ENCODE measurements at regions not wholly inside any gene's neighbourhood (a gene's known extent, or its start where the extent isn't known, plus 50 kb on each side); places are given as distances from the start of the nearest gene placed in this dataset.

DNA sequence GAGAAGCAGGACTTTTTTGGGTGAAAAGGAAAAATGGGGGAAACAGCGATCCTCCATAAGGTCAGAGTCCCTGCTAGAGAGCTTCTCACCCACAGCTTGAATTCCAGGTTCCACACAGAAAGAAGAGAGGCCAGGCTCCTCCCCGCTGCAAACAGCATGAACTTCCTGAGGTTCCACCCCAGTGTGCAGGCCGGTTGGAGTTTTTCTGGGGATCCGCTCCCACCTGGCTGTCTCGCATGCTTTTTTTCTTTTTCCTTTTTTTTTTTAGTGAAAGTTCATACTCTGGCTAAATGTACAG, 595.1 kb upstream of the ZP4 start:
- DNase-seq (ENCODE audit: low read depth in 4 of 6, low spot score in 6 of 6): peak in 1 of 6 donors; percentile 28
- 67% methylated on average over 1 of the region's 5 CpGs for WGBS (ENCODE audit: insufficient coverage)
- Histone ChIP-seq H3K9me3 (ENCODE audit: control insufficient read depth, insufficient read depth, low read length) (no peaks in the 10 kb centered on the region), H3K4me1 (ENCODE audit: control insufficient read depth, insufficient read depth, low read length) (peaks cover 3% of the 10 kb centered on the region), H3K36me3 (ENCODE audit: control insufficient read depth, insufficient read depth, low read length) (no peaks in the 10 kb centered on the region), H3K27ac (ENCODE audit: low read depth, low read length) (peak overlapping the region; percentile 67), H3K27me3 (ENCODE audit: control insufficient read depth, insufficient read depth, low read length) (no peaks in the 10 kb centered on the region), H3K4me3 (ENCODE audit: low read depth, low read length) (peak overlapping the region; percentile 50)

GRCh38 chr1:238485057-238485911, 594.6 kb upstream of the ZP4 start:
- H3K27ac ChIP-seq (ENCODE audit: low read depth, low read length): peak overlapping the region; percentile 67
- no peaks in the 10 kb centered on the region for H3K36me3 ChIP-seq (ENCODE audit: control insufficient read depth, insufficient read depth, low read length)
- peak in 2 of 6 donors; percentile 41 to 54 for DNase-seq (ENCODE audit: low read depth in 4 of 6, low spot score in 6 of 6)
- 83% methylated on average over 11 of the region's 14 CpGs for WGBS (ENCODE audit: insufficient coverage)
- H3K4me1 ChIP-seq (ENCODE audit: control insufficient read depth, insufficient read depth, low read length): peaks cover 3% of the 10 kb centered on the region
- H3K9me3 ChIP-seq (ENCODE audit: control insufficient read depth, insufficient read depth, low read length): no peaks in the 10 kb centered on the region
- H3K27me3 ChIP-seq (ENCODE audit: control insufficient read depth, insufficient read depth, low read length): no peaks in the 10 kb centered on the region
- H3K4me3 ChIP-seq (ENCODE audit: low read depth, low read length): peak overlapping the region; percentile 50

DNA sequence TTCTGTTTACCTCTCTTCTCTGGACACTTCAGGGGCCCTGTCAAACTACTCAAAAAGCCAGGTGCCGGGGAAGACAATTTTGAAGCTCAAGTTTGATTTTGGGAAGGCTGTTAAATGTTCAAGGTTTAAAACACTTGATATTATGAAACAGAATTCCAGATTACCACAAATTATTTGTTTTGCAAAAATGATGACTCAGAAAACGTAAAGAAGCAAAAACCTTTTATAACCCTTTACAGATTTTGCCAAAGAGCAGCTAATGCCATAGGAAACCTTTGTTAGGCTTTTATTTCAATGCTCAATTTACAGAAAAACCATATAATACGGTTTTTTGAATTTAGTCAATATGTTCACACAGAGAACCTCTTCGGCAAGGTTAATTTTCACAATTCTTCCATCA, 593.4 kb upstream of the ZP4 start:
- H3K27me3 ChIP-seq (ENCODE audit: control insufficient read depth, insufficient read depth, low read length): no peaks in the 10 kb centered on the region
- no peak overlapping the region for H3K27ac ChIP-seq (ENCODE audit: low read depth, low read length)
- no peak for DNase-seq (ENCODE audit: low read depth in 4 of 6, low spot score in 6 of 6)
- WGBS (ENCODE audit: insufficient coverage): 82% methylated on average over 3 of the region's 4 CpGs
- peak overlapping the region; percentile 50 for H3K4me3 ChIP-seq (ENCODE audit: low read depth, low read length)
- no peaks in the 10 kb centered on the region for H3K36me3 ChIP-seq (ENCODE audit: control insufficient read depth, insufficient read depth, low read length)
- H3K4me1 ChIP-seq (ENCODE audit: control insufficient read depth, insufficient read depth, low read length): peaks cover 3% of the 10 kb centered on the region
- H3K9me3 ChIP-seq (ENCODE audit: control insufficient read depth, insufficient read depth, low read length): no peaks in the 10 kb centered on the region

- DNase-seq (ENCODE audit: low read depth in 4 of 6, low spot score in 6 of 6): no peak
- Histone ChIP-seq H3K36me3 (ENCODE audit: control insufficient read depth, insufficient read depth, low read length) (no peaks in the 10 kb centered on the region), H3K4me3 (ENCODE audit: low read depth, low read length) (no peak overlapping the region), H3K27me3 (ENCODE audit: control insufficient read depth, insufficient read depth, low read length) (no peaks in the 10 kb centered on the region), H3K4me1 (ENCODE audit: control insufficient read depth, insufficient read depth, low read length) (no peaks in the 10 kb centered on the region), H3K9me3 (ENCODE audit: control insufficient read depth, insufficient read depth, low read length) (no peaks in the 10 kb centered on the region), H3K27ac (ENCODE audit: low read depth, low read length) (no peak overlapping the region)
- WGBS (ENCODE audit: insufficient coverage): 80% methylated on average over 1 of the region's 4 CpGs
Measured at GRCh38 chr1:238476841-238477240, 586.1 kb upstream of the ZP4 start.

DNA sequence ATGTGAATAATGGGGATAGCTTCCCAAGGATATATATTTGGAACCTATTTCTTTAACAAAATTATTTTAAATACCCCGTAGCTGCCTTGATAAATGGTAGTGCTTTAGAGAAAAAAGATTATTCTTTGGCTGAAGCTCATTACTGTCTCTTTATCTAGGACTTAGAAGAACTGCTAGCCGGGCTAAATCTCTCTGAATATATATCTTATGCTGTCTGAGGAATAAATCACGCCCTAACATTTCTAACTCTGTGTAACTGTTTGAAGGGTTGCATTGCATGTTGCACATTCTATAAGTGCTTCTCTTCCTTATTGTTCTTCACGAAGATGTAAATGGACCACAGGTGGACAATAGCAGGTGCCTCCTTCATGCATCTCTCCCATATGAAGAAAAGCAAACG, 585.0 kb upstream of the ZP4 start:
- no peak overlapping the region for H3K27ac ChIP-seq (ENCODE audit: low read depth, low read length)
- WGBS (ENCODE audit: insufficient coverage): 100% methylated on average over 1 of the region's 5 CpGs
- H3K4me3 ChIP-seq (ENCODE audit: low read depth, low read length): no peak overlapping the region
- H3K4me1 ChIP-seq (ENCODE audit: control insufficient read depth, insufficient read depth, low read length): no peaks in the 10 kb centered on the region
- H3K9me3 ChIP-seq (ENCODE audit: control insufficient read depth, insufficient read depth, low read length): no peaks in the 10 kb centered on the region
- H3K27me3 ChIP-seq (ENCODE audit: control insufficient read depth, insufficient read depth, low read length): no peaks in the 10 kb centered on the region
- DNase-seq (ENCODE audit: low read depth in 4 of 6, low spot score in 6 of 6): peak in 1 of 6 donors; percentile 43
- H3K36me3 ChIP-seq (ENCODE audit: control insufficient read depth, insufficient read depth, low read length): no peaks in the 10 kb centered on the region

- no peaks in the 10 kb centered on the region for H3K4me1 ChIP-seq (ENCODE audit: control insufficient read depth, insufficient read depth, low read length)
- H3K36me3 ChIP-seq (ENCODE audit: control insufficient read depth, insufficient read depth, low read length): no peaks in the 10 kb centered on the region
- H3K27me3 ChIP-seq (ENCODE audit: control insufficient read depth, insufficient read depth, low read length): no peaks in the 10 kb centered on the region
- DNase-seq (ENCODE audit: low read depth in 4 of 6, low spot score in 6 of 6): peak in 1 of 6 donors; percentile 61
- no peak overlapping the region for H3K27ac ChIP-seq (ENCODE audit: low read depth, low read length)
- WGBS (ENCODE audit: insufficient coverage): no CpG with 5 or more reads among the region's 3 CpGs
- H3K9me3 ChIP-seq (ENCODE audit: control insufficient read depth, insufficient read depth, low read length): no peaks in the 10 kb centered on the region
- H3K4me3 ChIP-seq (ENCODE audit: low read depth, low read length): no peak overlapping the region
Measured at GRCh38 chr1:238474263-238474662, 583.5 kb upstream of the ZP4 start.

GRCh38 chr1:238469146-238469631, 578.5 kb upstream of the ZP4 start:
- 41% methylated on average over 3 of the region's 4 CpGs for WGBS (ENCODE audit: insufficient coverage)
- Histone ChIP-seq H3K27ac (ENCODE audit: low read depth, low read length) (peak overlapping the region; percentile 82), H3K4me3 (ENCODE audit: low read depth, low read length) (no peak overlapping the region), H3K4me1 (ENCODE audit: control insufficient read depth, insufficient read depth, low read length) (no peaks in the 10 kb centered on the region), H3K9me3 (ENCODE audit: control insufficient read depth, insufficient read depth, low read length) (no peaks in the 10 kb centered on the region), H3K36me3 (ENCODE audit: control insufficient read depth, insufficient read depth, low read length) (no peaks in the 10 kb centered on the region), H3K27me3 (ENCODE audit: control insufficient read depth, insufficient read depth, low read length) (no peaks in the 10 kb centered on the region)
- DNase-seq (ENCODE audit: low read depth in 4 of 6, low spot score in 6 of 6): peak in 5 of 6 donors; percentile 26 to 79 (median 41)

DNA sequence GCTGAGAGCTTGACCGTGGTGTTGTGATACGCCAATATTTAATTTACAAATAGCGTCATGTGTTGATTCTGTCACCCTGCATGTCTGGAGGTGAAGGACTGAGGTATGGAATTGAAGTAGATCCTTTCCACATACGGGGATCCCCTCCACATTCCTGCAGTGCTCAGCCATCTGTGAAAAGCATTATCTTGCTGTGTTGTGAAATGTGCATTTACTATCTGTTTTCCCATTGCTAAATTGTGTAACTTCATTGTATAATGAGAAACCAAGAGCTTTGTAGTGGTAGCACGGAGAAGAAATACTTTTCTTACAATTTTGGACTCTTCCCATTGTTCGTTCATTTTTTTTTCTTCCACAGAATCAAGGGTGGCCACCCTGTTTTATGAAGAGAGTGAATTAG, 577.3 kb upstream of the ZP4 start:
- no peaks in the 10 kb centered on the region for H3K4me1 ChIP-seq (ENCODE audit: control insufficient read depth, insufficient read depth, low read length)
- H3K36me3 ChIP-seq (ENCODE audit: control insufficient read depth, insufficient read depth, low read length): no peaks in the 10 kb centered on the region
- no peak overlapping the region for H3K27ac ChIP-seq (ENCODE audit: low read depth, low read length)
- no peaks in the 10 kb centered on the region for H3K9me3 ChIP-seq (ENCODE audit: control insufficient read depth, insufficient read depth, low read length)
- no CpG with 5 or more reads among the region's 6 CpGs for WGBS (ENCODE audit: insufficient coverage)
- H3K4me3 ChIP-seq (ENCODE audit: low read depth, low read length): no peak overlapping the region
- H3K27me3 ChIP-seq (ENCODE audit: control insufficient read depth, insufficient read depth, low read length): no peaks in the 10 kb centered on the region
- DNase-seq (ENCODE audit: low read depth in 4 of 6, low spot score in 6 of 6): no peak

GRCh38 chr1:238466459-238466858, 575.7 kb upstream of the ZP4 start:
- Histone ChIP-seq H3K27ac (ENCODE audit: low read depth, low read length) (no peak overlapping the region), H3K27me3 (ENCODE audit: control insufficient read depth, insufficient read depth, low read length) (no peaks in the 10 kb centered on the region), H3K9me3 (ENCODE audit: control insufficient read depth, insufficient read depth, low read length) (peaks cover 3% of the 10 kb centered on the region), H3K4me3 (ENCODE audit: low read depth, low read length) (no peak overlapping the region), H3K36me3 (ENCODE audit: control insufficient read depth, insufficient read depth, low read length) (no peaks in the 10 kb centered on the region), H3K4me1 (ENCODE audit: control insufficient read depth, insufficient read depth, low read length) (no peaks in the 10 kb centered on the region)
- DNase-seq (ENCODE audit: low read depth in 4 of 6, low spot score in 6 of 6): no peak
- WGBS (ENCODE audit: insufficient coverage): no CpG with 5 or more reads among the region's 5 CpGs

- no peak overlapping the region for H3K27ac ChIP-seq (ENCODE audit: low read depth, low read length)
- H3K4me1 ChIP-seq (ENCODE audit: control insufficient read depth, insufficient read depth, low read length): no peaks in the 10 kb centered on the region
- no peaks in the 10 kb centered on the region for H3K36me3 ChIP-seq (ENCODE audit: control insufficient read depth, insufficient read depth, low read length)
- no CpG with 5 or more reads among the region's 3 CpGs for WGBS (ENCODE audit: insufficient coverage)
- peak in 2 of 6 donors; percentile 24 to 43 for DNase-seq (ENCODE audit: low read depth in 4 of 6, low spot score in 6 of 6)
- H3K4me3 ChIP-seq (ENCODE audit: low read depth, low read length): no peak overlapping the region
- H3K27me3 ChIP-seq (ENCODE audit: control insufficient read depth, insufficient read depth, low read length): no peaks in the 10 kb centered on the region
- H3K9me3 ChIP-seq (ENCODE audit: control insufficient read depth, insufficient read depth, low read length): peaks cover 3% of the 10 kb centered on the region
Measured at GRCh38 chr1:238465449-238465848, 574.7 kb upstream of the ZP4 start.
